Cardiac muscle cell (in vitro differentiated cells and primary cell): ENCODE measurements at regions not wholly inside any gene's neighbourhood (a gene's known extent, or its start where the extent isn't known, plus 50 kb on each side); places are given as distances from the start of the nearest gene placed in this dataset.
A peak's percentile ranks its signal among the peaks of the same experiment; 100 is the strongest.

Experiments
- DNase-seq, 2 donors: peaks; one replicate each; pipeline versions ENCODE4 v3.0.0 to v3.0.0-alpha.2; 2010 to 2017; ENCODE audit warnings: low read depth in 1 of 2, low spot score in 1 of 2
- H3K27ac ChIP-seq: fragments of 200-600 bp; sonication (generic); 2 replicates; pipeline ENCODE4 v1.5.1; 2016
- H3K27me3 ChIP-seq: fragments of 200-600 bp; sonication (generic); 2 replicates; pipeline ENCODE4 v1.6.0; 2016; ENCODE audit warnings: control low read depth
- H3K36me3 ChIP-seq: fragments of 200-600 bp; sonication (generic); 2 replicates; pipeline ENCODE4 v1.5.1; 2016; ENCODE audit warnings: control low read depth
- H3K4me1 ChIP-seq: fragments of 200-600 bp; sonication (generic); 2 replicates; pipeline ENCODE4 v1.8.1; 2017; ENCODE audit warnings: low read depth, mild to moderate bottlenecking, mixed run types
- H3K4me3 ChIP-seq: fragments of 200-600 bp; sonication (generic); 2 replicates; pipeline ENCODE4 v1.5.1; 2016; ENCODE audit warnings: mild to moderate bottlenecking
- H3K9me3 ChIP-seq: fragments of 200-600 bp; sonication (generic); 2 replicates; pipeline ENCODE4 v1.5.1; 2017; ENCODE audit warnings: low read depth, mild to moderate bottlenecking, control low read depth
- CTCF ChIP-seq: IDR thresholded peaks from 2 replicates; pipeline ENCODE4 v1.5.1; 2012; ENCODE audit warnings: low read depth, mild to moderate bottlenecking, low read length

DNA sequence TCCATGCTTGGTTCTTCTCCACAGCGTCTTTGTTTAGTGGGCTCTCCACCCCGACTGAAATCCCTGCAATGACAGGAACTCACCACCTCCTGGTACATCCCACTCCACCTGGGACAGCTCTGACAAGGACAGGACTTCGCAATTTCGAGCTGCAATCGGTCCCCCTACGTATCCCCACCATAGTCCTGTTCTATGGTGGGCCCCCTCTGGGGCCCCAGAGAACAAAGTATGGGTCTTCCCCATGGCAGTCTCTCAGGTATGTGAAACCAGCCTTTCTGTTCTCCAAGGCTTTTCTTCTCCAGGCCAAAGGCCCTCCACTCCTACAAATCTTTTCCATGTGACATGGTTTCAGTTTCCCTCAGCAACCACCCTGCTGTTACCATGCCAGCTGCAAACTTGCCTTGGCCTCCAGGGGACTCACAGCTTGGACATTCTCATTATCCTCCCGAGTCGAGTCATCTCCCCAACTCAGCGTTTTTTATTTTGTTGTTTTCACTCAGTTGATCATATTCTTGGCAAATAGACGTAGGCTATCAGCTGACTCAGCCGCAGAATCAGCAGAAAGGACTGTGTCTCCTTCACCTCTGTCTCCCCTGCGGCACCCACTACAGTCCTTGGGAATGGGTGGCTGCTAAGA, 233.3 kb downstream of the OPA1 start:
- TF ChIP-seq CTCF: peak; percentile 14
- Histone ChIP-seq H3K27ac (no peak overlapping the region), H3K27me3 (no peaks in the 10 kb centered on the region), H3K4me3 (no peak overlapping the region), H3K4me1 (peaks cover 7% of the 10 kb centered on the region), H3K36me3 (no peaks in the 10 kb centered on the region), H3K9me3 (no peaks in the 10 kb centered on the region)
- DNase-seq: peak in 1 of 2 donors; percentile 69

DNA sequence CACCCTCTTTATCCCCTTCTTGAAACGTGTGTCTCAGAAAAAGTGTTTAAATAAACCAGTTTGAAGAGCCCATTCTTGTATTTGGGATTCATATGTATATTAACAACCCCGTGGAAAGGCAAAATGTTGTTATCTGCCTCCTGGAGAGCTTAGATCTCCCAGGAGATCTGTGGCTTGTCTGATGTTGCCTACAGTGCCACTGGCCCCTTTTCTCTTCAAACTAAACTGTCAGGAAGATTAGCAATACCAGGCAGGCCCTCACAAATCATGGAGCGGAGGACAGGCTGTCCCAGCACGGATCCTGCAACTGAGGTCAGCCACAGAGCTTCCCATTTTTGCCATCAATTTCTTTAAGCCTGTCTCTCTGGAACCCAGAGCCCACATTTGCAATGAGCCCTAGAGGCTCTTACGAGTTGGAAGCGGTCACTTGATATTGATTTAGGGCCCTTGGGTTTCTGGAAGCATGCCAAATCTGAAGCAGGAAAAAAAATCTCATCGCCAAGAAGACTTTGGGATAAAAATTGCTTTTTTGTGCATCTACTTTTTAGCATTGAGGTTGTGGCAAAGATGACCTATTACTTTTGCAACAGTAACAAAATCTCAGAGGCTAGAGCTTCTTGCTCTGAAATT, 234.1 kb downstream of the OPA1 start:
- no peak for TF ChIP-seq CTCF
- Histone ChIP-seq H3K27me3 (no peaks in the 10 kb centered on the region), H3K27ac (no peak overlapping the region), H3K36me3 (no peaks in the 10 kb centered on the region), H3K4me3 (no peak overlapping the region), H3K9me3 (no peaks in the 10 kb centered on the region), H3K4me1 (peaks cover 7% of the 10 kb centered on the region)
- no peak for DNase-seq

GRCh38 chr3:193827871-193828270, 234.9 kb downstream of the OPA1 start:
- no peak for TF ChIP-seq CTCF
- no peak for DNase-seq
- Histone ChIP-seq H3K9me3 (no peaks in the 10 kb centered on the region), H3K4me1 (peaks cover 7% of the 10 kb centered on the region), H3K27ac (no peak overlapping the region), H3K4me3 (no peak overlapping the region), H3K36me3 (no peaks in the 10 kb centered on the region), H3K27me3 (no peaks in the 10 kb centered on the region)

DNA sequence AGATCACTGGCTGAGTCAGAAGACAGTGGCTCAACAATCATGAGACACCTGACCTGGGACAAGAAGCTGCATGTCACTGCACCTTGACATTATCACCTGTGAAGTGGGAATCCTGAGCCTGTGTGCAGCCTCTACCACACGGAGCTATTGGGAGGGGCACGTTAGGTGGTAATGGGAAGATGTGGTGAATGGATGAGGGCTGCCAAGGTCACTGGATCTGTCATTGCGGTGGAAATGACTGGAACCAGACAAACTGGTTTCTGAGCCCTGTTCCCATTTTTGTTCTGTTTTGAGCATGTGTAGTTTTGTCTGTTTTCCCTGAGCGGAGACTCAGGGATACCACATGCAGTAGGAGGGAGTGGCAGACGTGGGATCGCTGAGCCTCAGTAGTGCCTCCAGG, 235.5 kb downstream of the OPA1 start:
- TF ChIP-seq CTCF: no peak
- Histone ChIP-seq H3K27me3 (no peaks in the 10 kb centered on the region), H3K4me3 (no peak overlapping the region), H3K36me3 (no peaks in the 10 kb centered on the region), H3K9me3 (no peaks in the 10 kb centered on the region), H3K27ac (no peak overlapping the region), H3K4me1 (peaks cover 9% of the 10 kb centered on the region)
- no peak for DNase-seq

DNA sequence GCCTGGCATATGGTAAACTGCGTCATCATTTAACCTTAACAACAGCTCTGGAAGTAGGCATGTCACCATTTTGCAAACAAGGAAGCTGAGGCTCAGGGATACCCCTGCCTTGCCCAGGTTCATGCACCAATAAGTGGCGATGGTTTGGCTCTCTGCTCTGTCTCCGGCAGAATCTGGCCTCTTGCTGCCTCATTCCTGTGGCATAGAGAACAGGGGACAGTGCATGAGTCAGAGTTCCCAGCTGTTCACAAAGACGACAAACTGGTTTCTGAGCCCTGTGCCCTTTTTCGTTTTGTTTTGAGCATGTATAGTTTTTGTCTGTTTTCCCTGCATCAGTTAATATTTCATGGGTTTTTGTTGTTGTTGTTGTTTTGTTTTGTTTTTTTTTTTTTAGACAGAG, 236.8 kb downstream of the OPA1 start:
- Histone ChIP-seq H3K27me3 (no peaks in the 10 kb centered on the region), H3K4me3 (no peak overlapping the region), H3K9me3 (no peaks in the 10 kb centered on the region), H3K27ac (no peak overlapping the region), H3K36me3 (no peaks in the 10 kb centered on the region), H3K4me1 (peaks cover 11% of the 10 kb centered on the region)
- DNase-seq: peak in 1 of 2 donors; percentile 32
- no peak for TF ChIP-seq CTCF
